ENCODE measurements at regions not wholly inside any gene's neighbourhood (a gene's known extent, or its start where the extent isn't known, plus 50 kb on each side); places are given as distances from the start of the nearest gene placed in this dataset.

DNA sequence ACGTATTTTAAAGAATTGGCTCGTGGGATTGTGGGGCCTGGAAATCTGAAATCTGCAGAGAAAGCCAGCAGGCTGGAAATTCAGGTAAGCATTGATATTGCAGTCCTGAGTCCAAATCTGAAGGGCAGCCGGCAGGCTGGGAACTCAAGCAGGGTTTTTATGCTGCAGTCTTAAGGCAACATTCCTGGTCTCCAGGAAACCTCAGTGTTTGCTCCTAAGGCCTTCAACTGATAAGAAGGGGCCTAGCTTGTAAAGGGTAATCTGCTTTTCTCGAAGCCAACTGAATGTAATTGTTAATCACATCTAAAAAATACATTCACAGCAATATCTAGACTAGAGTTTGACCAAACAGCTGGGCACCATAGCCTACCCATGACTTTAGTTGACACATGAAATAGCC, 154.4 kb downstream of the EFNB2 start:
- no peak for DNase-seq

DNA sequence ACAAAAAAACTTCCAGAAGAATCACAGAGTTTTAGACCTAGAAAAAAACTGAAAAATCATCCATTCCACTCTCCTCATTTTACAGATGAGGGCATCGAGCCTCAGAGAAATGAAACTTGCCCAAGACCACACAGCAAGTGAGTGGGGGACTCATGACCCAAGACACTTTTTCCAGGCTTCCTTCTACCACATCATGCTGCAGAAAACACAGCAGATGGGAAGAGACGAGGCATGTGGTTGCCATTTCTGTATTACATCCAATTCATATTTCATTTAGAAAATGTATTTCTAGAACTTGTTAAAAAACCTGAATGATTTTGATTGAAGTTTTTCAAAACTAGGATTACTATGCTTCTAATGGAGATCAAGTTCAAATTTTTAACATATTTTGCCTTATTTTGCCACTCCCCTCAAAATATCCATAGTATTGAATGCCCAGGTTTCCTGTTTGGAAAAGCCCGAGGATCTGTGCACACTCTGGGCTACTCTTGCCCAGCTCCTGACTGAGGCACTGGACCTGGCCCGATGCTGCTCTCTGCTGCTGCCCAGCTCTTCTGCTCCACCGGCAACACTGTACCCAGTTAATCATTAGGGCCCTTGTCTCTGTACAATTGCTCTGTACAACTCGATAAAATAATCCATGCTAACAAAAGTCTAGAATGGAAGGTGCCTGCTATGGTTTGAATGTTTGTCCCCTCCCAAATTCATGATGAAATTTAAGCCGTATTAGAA, 157.4 kb downstream of the EFNB2 start:
- DNase-seq: no peak

DNA sequence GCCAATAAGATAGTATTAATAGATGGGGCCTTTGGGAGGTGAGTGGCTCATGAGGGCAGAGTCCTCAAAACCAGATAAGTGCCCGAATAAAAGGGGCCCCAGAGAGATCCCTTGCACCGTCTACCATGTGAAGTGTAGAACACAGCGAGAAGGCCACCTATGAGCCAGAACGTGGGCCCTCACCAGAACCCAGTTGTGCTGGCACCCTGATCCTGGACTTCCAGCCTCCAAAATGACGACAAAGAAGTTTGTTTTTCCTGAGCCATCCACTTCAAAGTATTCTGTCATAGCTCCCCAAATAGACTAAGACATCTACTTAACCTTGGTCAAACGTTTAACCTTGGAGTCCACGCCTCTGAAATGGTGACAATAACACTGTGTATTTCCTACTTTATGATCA, 158.1 kb downstream of the EFNB2 start:
- no peak for DNase-seq

DNA sequence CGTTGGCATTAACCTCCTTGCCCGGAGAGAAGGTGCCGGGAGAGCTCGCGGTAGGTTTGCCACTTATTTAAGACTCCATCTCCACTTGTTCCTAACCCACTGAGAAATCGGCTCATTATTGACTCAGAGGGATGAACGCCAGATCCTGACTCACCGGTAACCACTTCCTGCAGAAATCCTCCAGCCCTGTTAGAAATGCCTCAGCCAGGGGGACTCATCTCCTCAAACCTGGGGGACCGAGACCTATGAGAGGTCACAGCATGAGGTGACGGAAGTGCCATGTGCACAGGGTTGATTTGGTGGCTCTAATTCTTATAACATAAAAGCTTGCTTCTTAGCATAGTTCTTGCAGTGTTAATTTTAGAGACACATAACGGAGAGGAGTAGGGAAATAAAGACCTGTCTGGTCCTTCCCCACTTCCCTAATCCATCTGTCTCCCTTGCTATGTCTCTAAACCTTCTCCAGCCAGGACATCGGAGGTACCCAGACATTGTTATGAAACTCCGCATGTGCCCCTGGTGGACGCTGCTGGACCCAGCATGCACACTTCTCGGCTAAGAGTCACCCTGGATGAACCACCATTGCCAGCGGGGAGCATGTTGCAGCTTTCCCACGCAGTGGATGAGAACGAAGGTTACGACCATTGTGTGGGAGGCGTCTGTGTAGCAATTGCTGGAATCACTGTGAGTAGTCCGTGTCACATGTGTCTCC, 158.9 kb downstream of the EFNB2 start:
- no peak for DNase-seq

DNA sequence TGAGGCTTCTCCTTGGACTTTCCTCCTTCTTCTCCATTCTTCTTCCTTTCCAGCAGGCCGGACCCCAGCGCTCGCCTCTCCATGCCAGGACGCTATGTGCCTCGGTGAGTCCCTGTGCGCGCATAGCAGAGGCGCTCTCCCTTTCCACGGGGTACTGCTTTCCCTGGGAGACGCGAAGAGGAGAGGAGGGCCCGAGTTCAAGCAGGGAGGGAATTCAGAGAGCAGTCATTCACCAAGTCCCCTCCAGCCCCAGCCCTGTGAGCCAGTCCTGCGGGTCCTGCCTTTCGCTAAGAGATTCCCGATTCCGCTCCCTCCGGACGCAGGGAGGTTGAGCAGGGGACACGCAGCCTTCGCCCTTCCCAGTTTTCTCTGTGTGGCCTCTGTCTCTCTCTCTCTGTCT, 160.4 kb downstream of the EFNB2 start:
- DNase-seq: no peak

DNA sequence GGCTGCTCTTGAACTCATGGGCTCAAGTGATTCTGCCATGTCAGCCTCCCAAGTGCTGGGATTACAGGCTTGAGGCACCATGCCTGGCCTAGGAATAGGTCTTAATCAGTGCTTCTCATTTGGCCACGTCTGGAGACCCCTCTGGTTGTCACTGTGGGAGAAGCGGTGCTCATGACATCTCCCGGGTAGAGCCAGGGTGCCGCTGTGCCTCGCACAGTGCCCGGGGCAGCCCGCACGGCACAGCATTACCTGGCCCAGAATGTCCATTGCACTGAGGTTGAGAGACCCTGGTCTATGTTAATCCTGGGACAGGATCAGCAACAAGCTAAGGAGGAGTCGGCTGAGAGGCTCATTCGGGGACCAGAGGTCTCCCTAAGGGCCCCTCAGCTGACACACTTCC, 160.8 kb downstream of the EFNB2 start:
- no peak for DNase-seq

DNA sequence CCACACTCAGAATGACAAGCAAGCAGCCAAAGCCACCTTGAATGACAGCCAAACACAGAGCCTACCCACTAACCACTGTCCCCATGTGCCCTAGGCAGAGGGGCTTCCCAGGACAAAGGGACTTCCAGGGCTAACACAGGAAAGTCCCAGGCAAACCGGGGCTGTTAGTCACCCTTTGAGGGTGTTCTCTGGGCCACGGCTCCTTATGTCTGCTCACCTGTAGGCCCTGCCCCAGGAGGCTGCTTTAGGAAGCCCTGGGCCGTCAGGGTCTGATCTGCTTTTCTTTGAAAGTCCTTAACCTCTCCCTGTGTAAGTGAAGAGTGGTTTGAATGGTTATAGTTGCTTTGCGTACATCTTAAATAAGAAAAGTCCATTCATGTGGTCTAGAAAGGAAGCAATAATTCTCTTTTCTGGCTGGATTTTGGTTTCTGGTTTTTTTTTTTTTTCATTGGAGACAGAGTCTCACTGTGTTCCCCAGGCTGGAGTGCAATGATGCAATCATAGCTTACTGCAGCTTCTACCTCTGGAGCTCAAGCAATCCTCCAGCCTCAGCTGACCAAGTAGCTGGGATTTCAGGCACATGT, 161.4 kb downstream of the EFNB2 start:
- DNase-seq: no peak

DNA sequence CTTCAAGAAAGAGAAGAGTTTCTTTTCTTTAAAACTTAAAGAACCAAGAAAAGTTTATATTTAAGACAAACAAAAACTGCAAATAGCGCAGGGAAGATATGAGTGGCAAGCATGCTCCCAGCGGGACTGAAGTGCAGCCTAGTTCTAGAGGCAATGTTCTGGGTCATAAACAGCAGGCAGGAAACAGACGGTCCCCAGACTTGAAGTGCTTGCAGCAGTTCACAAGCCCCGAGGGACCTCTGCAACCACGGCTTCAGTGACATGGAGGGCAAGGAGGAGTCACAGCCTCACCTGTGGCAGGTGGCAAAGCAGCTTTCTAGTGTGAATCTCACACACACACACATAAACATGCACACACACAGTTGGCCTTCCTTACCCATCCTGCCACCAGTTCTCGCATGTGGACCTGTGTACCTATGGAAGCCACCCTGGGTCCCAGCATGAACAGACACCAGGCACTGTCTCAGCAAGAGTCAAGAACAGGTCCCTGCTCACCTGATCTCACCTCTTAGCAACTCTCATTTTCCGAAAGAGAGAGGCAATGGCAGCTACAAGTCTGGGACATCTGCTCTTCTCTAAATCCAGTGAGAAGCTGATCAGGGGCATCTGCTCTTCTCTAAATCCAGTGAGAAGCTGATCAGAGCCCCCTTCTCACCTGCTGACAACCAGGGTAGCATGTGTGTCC, 162.0 kb downstream of the EFNB2 start:
- DNase-seq: no peak

DNA sequence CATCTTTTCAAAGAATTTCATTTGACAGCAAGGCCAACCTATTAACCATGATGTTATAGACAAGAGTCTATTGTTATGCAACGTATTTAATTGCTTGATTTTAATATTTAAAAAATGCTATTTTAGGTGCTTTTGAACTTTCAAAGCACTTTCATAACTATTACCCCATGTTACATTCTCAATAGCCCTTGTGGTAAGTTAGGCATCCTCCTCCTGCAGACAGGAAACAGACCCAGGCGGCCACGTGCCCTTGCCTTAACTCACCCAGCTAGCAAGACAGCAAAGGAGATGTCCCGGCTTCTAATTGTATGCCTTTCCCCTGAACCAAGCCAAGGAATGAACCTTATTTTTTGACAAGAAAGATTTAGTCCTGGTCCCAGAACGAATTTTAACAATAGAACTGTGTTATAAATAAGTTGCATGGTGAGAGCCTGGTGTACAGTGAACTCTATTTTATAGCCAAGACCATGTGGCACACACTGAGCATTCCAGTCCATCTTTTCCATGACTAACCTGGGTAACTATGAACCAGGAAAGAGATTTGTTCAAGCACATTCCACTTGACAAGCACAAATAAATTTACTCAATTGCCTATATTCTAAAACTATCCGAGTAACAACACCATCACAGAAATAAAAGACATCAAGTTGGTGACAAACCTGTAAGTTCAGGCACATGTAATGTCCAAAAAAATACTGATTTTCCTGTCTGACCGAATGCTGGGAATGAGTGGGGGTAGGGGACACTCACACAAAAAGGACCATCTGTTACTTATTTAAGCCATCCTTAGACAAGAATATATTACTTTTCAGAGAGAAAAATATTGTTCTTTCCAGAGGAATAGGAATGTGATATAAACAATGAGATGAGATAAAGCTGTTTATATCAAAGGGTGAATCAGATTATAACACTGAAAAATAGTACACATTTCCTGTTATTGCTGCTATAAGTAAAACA, 163.0 kb downstream of the EFNB2 start:
- no peak for DNase-seq

DNA sequence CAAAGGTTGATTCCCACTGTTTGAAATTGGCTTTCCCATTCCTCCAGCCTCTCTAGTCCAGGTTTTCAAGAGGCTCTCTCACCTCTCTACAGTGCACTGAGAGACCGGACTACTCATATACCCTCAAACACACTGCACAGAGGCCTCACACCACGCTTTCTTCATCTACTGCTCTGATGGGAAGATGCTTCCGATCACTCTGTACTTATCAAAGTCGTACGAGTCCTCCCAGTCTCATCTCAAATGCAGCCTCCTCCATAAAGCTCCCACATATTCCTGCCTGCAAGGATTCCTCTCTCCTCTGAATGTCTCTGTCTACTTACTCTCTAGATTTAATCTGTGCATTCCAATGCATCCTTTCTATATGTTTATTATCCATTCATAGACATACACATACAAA, 164.4 kb downstream of the EFNB2 start:
- DNase-seq: no peak

DNA sequence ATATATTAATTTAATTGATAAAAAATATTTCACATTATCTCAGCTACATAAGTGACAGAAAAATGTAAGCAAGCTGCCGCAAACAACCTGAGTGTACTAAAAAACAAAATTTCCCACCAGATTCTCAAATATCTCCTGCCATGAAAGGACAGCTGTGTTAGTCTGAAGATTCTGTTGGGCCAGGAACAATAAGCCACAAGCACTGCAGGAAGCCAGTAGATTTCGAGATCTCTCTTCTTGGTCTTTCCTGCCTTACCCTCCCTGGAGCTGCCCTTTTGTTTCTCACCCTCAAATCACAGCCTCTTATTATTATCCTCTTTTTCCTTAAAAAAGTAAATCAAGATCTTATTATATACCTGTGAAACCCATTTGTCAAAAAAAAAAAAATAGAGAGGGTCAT, 165.6 kb downstream of the EFNB2 start:
- DNase-seq: no peak

DNA sequence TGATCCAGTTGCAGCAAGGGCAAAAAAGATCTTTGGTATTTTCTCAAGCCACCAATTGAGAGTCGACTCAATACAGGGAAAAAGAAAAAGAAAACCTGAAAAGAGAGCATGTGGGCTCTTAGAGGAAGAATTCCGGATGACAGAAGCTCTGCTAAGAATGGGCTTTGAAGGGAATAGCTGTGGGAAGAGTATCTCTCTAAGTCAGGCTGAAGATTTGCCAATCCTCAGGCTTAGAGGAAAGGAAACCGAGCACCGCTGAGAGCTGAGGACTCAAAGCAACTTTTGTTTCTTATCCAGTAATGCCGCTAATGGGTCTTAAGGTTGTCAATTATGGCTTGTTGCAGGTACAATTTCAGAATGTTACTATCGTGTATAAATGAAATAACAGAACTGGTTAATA, 166.4 kb downstream of the EFNB2 start:
- DNase-seq: no peak

DNA sequence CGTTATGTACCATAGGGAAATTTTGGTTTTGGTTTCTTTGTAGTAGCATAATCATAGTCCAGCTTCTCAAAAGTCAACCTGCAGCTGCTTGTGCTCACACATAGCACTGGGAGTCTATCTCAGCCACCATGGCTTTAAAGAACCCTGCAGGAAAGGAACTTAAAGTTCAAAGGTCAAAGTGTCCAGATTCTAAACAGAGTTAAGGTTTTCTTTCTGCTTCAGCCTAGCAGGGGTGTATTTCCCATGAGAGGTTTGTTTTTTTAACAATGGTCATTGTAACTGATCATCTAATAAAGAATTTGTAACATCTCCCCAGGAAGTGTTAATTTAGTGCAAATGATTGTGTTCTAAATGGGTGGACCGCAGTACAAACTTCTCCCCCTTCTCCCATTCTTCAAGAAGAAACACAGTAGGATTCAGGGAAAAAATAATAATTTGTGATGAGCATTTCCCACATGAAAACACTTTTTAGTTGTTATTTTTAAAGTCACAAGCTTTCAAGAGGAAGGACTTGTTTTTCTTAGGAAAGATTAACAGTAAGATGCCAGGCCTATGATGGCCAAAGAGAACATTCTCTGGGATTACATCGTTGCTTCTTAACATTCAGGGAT, 168.0 kb downstream of the EFNB2 start:
- no peak for DNase-seq

DNA sequence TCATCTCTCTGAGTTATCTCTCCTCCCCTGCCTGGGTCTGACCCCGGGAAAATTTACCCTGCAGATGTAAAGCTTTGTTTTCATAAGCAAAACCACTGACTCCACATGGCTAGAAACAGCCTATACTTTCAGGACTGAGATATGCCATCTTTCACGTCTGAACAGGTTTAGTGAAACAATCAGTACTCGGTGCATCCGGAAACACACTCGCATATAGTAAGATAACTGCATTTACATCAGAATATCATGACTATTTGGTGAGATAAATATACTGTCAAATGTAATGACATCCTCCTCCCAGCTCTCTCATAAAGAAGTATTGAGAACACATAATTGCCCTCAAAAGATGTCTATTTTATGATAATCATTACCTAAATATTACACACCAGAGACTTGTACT, 172.8 kb downstream of the EFNB2 start:
- no peak for DNase-seq

DNA sequence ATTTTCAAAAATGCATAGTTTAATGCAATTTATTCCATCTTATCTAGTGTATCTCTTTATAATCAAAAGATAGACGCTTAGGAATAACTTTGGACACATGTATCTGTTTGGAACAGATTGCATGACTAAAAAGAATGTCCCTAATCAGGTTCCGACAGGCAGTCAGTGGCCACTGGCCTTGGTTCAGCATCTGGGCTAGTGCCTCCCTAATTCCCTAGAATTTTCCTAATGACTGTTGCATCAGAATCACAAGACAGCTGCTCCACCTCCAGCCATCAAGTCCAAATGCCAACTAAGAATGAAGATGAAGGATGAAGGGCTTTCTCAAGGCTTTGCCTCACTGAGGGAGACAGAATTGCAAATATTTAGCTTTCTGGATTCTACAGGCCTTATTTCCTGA, 173.8 kb downstream of the EFNB2 start:
- no peak for DNase-seq

DNA sequence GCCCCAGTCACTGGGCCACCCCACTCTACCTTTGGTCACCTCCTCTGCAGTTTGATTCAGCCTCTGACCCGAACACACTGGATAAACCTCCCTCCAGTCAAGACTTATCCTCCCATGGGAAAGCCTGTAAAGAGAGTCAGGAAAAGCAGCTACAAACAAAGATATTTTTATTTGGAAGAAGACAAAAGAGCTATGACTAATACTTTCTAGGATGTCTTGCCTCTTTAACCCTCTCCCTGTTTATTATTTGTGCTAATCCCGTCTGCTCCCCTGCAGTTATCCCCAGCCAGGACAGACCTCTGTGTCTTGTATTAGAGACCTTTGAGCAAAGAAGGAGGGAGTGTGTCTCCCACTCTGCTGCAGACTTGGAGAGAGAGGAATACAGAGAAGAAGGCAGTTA, 178.3 kb downstream of the EFNB2 start:
- DNase-seq: no peak

DNA sequence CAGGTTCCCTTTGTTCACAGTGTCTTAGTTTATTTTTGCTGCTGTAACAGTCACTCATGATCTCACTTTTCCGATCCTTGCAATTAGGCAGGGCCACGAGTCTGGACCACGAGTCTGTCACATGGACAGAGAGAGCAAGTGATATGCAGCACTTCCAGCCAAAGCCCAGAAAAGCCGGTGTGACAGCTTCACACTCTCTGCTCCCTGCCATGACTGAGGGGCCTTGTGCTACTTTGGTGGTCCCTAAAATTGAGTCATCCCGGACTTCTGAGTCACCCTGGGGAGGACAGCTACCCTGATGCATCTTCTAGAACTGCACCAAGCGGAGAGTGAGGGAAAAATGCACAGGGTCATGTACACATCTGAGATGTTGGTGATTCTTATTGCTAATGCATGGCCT, 179.6 kb downstream of the EFNB2 start:
- no peak for DNase-seq

DNA sequence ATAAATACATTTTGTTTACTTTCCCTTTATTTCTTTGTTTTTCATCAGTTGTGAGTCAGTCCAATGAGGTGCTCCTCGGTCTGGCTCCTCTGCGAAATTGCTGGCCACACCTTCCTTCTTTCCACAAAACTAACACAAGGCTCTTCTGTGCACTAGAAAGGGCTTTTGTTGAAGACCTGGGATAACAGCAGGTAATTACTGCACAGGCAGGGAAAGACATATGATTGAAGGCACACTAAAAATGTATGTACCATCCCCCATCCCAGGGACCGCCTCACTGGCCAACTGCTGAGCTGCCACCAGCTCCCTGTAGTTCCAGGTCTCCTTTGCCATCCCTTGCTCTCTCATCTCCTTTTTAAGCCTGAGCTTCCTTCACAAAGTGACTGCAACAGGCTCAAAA, 180.5 kb downstream of the EFNB2 start:
- no peak for DNase-seq

DNA sequence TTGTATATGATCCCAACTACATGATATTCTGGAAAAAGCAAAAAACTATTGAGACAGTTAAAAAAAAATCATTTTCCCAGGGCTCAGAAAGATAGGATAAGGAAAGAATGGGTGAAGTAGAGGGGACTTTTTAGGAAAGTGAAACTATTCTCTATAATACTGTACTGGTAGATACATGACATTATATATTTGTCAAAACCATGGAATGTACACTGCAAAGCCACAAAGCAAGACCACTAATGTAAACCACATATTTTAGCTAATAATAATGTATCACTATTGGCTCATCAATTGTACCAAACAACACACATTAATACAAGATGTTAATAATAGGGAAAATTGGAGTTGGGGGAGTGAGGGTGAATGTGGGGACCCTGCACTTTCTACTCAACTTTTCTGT, 182.6 kb downstream of the EFNB2 start:
- no peak for DNase-seq

DNA sequence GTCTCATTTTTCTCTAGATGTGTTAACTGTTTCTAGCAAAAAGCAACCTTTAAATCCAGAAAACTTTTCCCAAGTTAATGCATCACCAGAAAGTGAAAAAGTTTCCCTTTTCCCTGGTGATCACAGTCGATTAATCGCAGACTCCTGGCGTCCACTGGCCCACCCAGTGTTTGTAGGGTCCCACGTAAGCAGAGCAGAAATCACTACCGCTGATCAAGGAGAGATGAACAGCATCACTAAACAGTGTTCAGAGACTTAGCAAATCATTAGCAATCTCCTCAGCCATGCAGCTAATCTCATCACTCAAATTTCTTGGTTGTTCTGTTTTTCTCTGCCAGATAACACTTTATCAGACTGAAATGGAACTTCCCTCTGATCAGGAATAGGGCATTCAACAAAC, 184.2 kb downstream of the EFNB2 start:
- no peak for DNase-seq

DNA sequence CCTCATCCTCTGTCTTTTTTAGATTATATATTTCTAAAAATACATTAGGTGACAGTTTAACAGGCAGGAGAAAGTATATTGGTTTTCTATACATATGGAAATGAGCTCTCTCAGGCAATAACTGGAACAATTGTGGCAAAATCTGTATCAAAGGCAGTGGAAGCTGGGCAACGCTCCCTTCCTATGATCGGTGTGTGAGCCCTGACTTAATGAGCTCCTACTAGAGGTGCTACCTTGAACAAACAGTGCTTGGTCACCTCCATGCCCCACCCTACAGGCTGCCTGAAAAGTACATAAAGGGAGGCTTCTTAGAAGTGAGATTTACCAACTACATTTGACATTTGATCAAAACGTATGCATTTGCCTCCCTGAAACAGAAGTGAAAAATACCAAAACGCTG, 185.3 kb downstream of the EFNB2 start:
- no peak for DNase-seq
